Epithelial cell of esophagus (primary cell): ENCODE measurements at regions not wholly inside any gene's neighbourhood (a gene's known extent, or its start where the extent isn't known, plus 50 kb on each side); places are given as distances from the start of the nearest gene placed in this dataset.
A peak's percentile ranks its signal among the peaks of the same experiment; 100 is the strongest.

ENCODE experiments used
- DNase-seq: peaks from one replicate; pipeline ENCODE4 v3.0.0; 2010; ENCODE audit warnings: low read depth
- H3K4me3 ChIP-seq: 2 replicates; pipeline ENCODE4 v1.5.1; 2011; ENCODE audit warnings: mild to moderate bottlenecking, low read length, control low read depth
- CTCF ChIP-seq: IDR thresholded peaks from 2 replicates; pipeline ENCODE4 v1.5.1; 2011; ENCODE audit warnings: low read depth, mild to moderate bottlenecking, low read length, control low read depth, inconsistent platforms; ENCODE audit not compliant: insufficient read depth; ENCODE audit errors: missing control alignments

DNA sequence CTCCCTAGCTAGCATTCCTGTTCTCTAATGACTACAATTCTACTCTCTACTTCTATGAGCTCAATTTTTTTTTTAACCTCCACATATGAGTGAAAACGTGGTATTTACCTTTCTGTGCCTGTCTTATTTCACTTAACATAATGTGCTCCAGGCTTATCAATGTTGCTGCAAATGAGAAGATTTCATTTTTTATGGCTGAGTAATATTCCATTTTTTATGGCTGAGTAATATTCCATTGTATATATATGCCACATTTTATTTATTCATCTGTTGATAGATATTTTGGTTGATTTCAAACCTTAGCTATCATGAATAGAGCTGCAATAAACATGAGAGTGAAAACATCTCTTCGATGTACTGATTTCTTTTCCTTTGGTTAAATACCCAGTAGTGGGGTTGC is 159.6 kb upstream of the TPK1 start:
- DNase-seq = no peak
- H3K4me3 ChIP-seq = no peak overlapping the region
- TF ChIP-seq CTCF = no peak

DNA sequence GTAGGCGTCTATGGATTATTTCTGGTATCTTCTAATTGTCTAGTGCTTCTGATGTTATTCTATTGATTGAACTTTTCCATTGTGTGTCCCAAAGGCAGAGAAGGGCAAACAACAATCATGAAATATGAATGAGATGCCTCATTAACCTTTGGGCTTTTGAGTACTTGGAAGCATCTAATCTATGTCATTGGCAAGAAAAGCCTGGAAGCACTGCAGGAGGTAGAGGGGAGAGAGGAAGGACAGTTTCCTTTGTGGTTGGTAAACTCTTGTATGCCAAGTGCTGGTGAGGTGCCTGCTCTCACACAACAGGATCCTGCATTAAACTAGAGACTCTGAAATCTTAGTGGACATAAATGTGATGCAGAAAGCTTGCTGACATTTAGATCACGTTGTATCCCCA is 155.2 kb upstream of the TPK1 start:
- no peak for DNase-seq
- TF ChIP-seq CTCF = no peak
- H3K4me3 ChIP-seq = no peak overlapping the region

GRCh38 chr7:144987686-144988085 is 151.8 kb upstream of the TPK1 start:
- H3K4me3 ChIP-seq = no peak overlapping the region
- no peak for DNase-seq
- TF ChIP-seq CTCF = no peak

DNA sequence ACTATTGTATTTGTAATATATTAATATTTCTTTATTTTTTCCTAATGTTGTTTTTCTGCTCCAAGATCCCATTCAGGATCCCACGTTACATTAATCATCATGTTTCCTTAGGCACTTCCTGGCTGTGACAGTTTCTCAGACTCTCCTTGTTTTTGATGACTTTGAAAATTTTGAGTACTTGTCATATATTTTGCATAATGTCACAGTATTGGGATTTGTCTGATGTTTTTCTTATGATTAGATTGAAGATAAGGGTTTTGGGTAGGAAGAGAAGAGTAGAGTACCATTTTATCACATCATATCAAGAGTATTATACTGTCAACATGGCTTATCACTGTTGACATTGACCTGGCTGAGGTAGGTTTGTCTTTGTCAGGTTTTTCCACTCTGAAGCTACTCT is 146.3 kb upstream of the TPK1 start:
- no peak for DNase-seq
- TF ChIP-seq CTCF = no peak
- no peak overlapping the region for H3K4me3 ChIP-seq

- DNase-seq = peak; percentile 18
These were observed 140.0 kb upstream of the TPK1 start for GRCh38 chr7:144975882-144976281.

DNA sequence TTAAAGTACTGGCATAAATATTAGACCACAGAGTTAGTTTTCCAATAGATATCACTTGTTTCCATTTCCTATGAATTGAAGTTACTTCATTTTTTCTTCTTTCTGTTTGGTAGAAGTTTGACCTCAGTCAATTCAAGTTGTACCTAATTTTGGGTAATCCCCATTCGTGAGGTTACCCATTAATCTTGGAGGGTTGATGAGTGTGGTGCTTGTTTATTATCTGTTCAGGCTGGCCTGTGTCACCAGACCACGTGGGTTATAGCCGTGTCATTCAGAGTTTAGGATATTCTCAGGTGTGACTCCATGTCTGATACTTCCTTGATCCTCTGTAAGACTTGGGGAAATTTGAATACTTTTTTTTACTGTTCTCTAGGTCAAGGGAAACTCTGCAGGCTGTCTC is 133.9 kb upstream of the TPK1 start:
- TF ChIP-seq CTCF = no peak
- H3K4me3 ChIP-seq = no peak overlapping the region
- no peak for DNase-seq

More at GRCh38 chr7:144975882-144976281, 140.0 kb upstream of the TPK1 start:
- no peak for TF ChIP-seq CTCF
- H3K4me3 ChIP-seq = no peak overlapping the region

DNA sequence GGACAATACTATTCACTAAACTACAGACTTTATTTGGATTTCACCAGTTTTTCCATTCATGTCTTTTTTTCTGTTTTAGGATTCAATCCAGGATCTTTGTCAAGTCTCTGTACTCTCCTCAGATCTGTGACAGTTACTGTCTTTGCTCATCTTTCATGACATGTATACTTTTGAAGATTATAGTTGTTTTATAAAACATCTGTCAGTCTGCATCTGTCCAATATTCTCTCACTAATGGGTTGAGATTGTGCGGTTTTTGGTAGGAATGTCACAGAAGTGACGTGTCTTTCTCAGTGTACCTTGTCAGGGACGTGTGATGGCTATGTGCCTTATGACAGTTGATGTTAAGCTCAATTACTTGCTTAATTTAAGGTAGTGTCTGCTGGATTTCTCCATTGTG is 124.9 kb upstream of the TPK1 start:
- H3K4me3 ChIP-seq = no peak overlapping the region
- no peak for DNase-seq
- TF ChIP-seq CTCF = no peak
